HG02798 (cell line): ENCODE measurements at regions not wholly inside any gene's neighbourhood (a gene's known extent, or its start where the extent isn't known, plus 50 kb on each side); places are given as distances from the start of the nearest gene placed in this dataset.

Source experiments
- ATAC-seq: cut with Tn5 transposase; IDR thresholded peaks from one replicate; pipeline ENCODE4 v1.9.1; 2021; ENCODE audit warnings: mild to moderate bottlenecking; ENCODE audit not compliant: unreplicated experiment, poor library complexity

- no peak for ATAC-seq
Measured at GRCh38 chr6:137685798-137686375, 181.2 kb upstream of the TNFAIP3 start.

- no peak for ATAC-seq
Measured at GRCh38 chr6:137687818-137688217, 179.2 kb upstream of the TNFAIP3 start.

GRCh38 chr6:137688230-137688971, 178.7 kb upstream of the TNFAIP3 start:
- ATAC-seq: no peak

- ATAC-seq: no peak
Measured at GRCh38 chr6:137689377-137689776, 177.7 kb upstream of the TNFAIP3 start.

GRCh38 chr6:137690034-137690433, 177.0 kb upstream of the TNFAIP3 start:
- no peak for ATAC-seq

GRCh38 chr6:137690721-137691120, 176.3 kb upstream of the TNFAIP3 start:
- no peak for ATAC-seq

GRCh38 chr6:137692308-137692707, 174.8 kb upstream of the TNFAIP3 start:
- ATAC-seq: no peak

- no peak for ATAC-seq
Measured at GRCh38 chr6:137692806-137693205, 174.3 kb upstream of the TNFAIP3 start.

- ATAC-seq: no peak
Measured at GRCh38 chr6:137693711-137694110, 173.3 kb upstream of the TNFAIP3 start.

- no peak for ATAC-seq
Measured at GRCh38 chr6:137696765-137697164, 170.3 kb upstream of the TNFAIP3 start.

GRCh38 chr6:137697267-137697938, 169.7 kb upstream of the TNFAIP3 start:
- peak; percentile 72 for ATAC-seq

- no peak for ATAC-seq
Measured at GRCh38 chr6:137698636-137699030, 168.4 kb upstream of the TNFAIP3 start.

GRCh38 chr6:137699031-137699683, 167.9 kb upstream of the TNFAIP3 start:
- no peak for ATAC-seq

- ATAC-seq: no peak
Measured at GRCh38 chr6:137700161-137700560, 166.9 kb upstream of the TNFAIP3 start.

GRCh38 chr6:137700751-137701477, 166.1 kb upstream of the TNFAIP3 start:
- ATAC-seq: no peak

- no peak for ATAC-seq
Measured at GRCh38 chr6:137701942-137702341, 165.1 kb upstream of the TNFAIP3 start.

GRCh38 chr6:137702791-137703424, 164.2 kb upstream of the TNFAIP3 start:
- no peak for ATAC-seq

GRCh38 chr6:137704802-137705159, 162.3 kb upstream of the TNFAIP3 start:
- no peak for ATAC-seq

- peak; percentile 30 for ATAC-seq
Measured at GRCh38 chr6:137705160-137706082, 161.6 kb upstream of the TNFAIP3 start.
